MM.1S (cell line): ENCODE measurements at regions not wholly inside any gene's neighbourhood (a gene's known extent, or its start where the extent isn't known, plus 50 kb on each side); places are given as distances from the start of the nearest gene placed in this dataset.

Experiments used
- DNase-seq: peaks from one replicate; pipeline ENCODE4 v3.0.0-alpha.2; 2015
- H2AFZ ChIP-seq: fragments of 300-600 bp; sonication (generic); 2 replicates; pipeline ENCODE4 v1.6.0; 2016; ENCODE audit warnings: antibody characterized with exemption, low read length
- H3F3A ChIP-seq: fragments of 300-600 bp; sonication (generic); 2 replicates; pipeline ENCODE4 v1.6.1; 2016; ENCODE audit warnings: mild to moderate bottlenecking, antibody characterized with exemption, low read length, moderate library complexity, mixed read lengths; ENCODE audit not compliant: insufficient read depth
- H3K27ac ChIP-seq: fragments of 300-600 bp; sonication (generic); 2 replicates; pipeline ENCODE4 v1.5.1; 2016; ENCODE audit warnings: mild to moderate bottlenecking, low read length
- H3K27me3 ChIP-seq: fragments of 300-600 bp; sonication (generic); replicated peaks from 2 replicates; pipeline ENCODE4 v1.6.0; 2016; ENCODE audit warnings: low read length; ENCODE audit not compliant: insufficient read depth
- H3K36me3 ChIP-seq: fragments of 300-600 bp; sonication (generic); replicated peaks from 2 replicates; pipeline ENCODE4 v1.6.1; 2016; ENCODE audit warnings: mild to moderate bottlenecking, low read length, mixed read lengths; ENCODE audit not compliant: insufficient read depth
- H3K4me1 ChIP-seq: fragments of 300-600 bp; sonication (generic); 2 replicates; pipeline ENCODE4 v1.6.1; 2016; ENCODE audit warnings: low read length, mixed read lengths
- H3K4me2 ChIP-seq: fragments of 300-600 bp; sonication (generic); 2 replicates; pipeline ENCODE4 v1.6.0; 2016; ENCODE audit warnings: low read depth, low read length
- H3K4me3 ChIP-seq: fragments of 300-600 bp; sonication (generic); 2 replicates; pipeline ENCODE4 v1.5.1; 2016; ENCODE audit warnings: low read length, mixed read lengths
- H3K79me2 ChIP-seq: fragments of 300-600 bp; sonication (generic); 2 replicates; pipeline ENCODE4 v1.6.1; 2016; ENCODE audit warnings: mixed run types, low read length, mixed read lengths
- H3K9ac ChIP-seq: fragments of 300-600 bp; sonication (generic); 2 replicates; pipeline ENCODE4 v1.6.1; 2016; ENCODE audit warnings: low read length, mixed read lengths
- H3K9me2 ChIP-seq: fragments of 300-600 bp; sonication (generic); replicated peaks from 2 replicates; pipeline ENCODE4 v1.6.1; 2016; ENCODE audit warnings: mild to moderate bottlenecking, low read length, mixed read lengths; ENCODE audit not compliant: insufficient read depth
- H3K9me3 ChIP-seq: fragments of 300-600 bp; sonication (generic); replicated peaks from 2 replicates; pipeline ENCODE4 v1.6.1; 2016; ENCODE audit warnings: mild to moderate bottlenecking, low read length, mixed read lengths; ENCODE audit not compliant: insufficient read depth
- H4K20me1 ChIP-seq: fragments of 300-600 bp; sonication (generic); 2 replicates; pipeline ENCODE4 v1.6.1; 2016; ENCODE audit warnings: mild to moderate bottlenecking, low read length, moderate library complexity, mixed read lengths; ENCODE audit not compliant: insufficient read depth
- CTCF ChIP-seq: fragments of 300-600 bp; sonication (generic); IDR thresholded peaks from 2 replicates; pipeline ENCODE4 v1.5.1; 2016; ENCODE audit warnings: antibody characterized with exemption, low read length, mixed read lengths
- EZH2 ChIP-seq: fragments of 300-600 bp; sonication (generic); optimal IDR thresholded peaks from 2 replicates; pipeline ENCODE3; 2017; ENCODE audit warnings: low read depth, mild to moderate bottlenecking, antibody characterized with exemption, low read length, mixed read lengths
- EZH2phosphoT487 ChIP-seq: fragments of 300-600 bp; sonication (generic); IDR thresholded peaks from 2 replicates; pipeline ENCODE4 v1.6.1; 2018; ENCODE audit warnings: antibody characterized with exemption, low read length

DNA sequence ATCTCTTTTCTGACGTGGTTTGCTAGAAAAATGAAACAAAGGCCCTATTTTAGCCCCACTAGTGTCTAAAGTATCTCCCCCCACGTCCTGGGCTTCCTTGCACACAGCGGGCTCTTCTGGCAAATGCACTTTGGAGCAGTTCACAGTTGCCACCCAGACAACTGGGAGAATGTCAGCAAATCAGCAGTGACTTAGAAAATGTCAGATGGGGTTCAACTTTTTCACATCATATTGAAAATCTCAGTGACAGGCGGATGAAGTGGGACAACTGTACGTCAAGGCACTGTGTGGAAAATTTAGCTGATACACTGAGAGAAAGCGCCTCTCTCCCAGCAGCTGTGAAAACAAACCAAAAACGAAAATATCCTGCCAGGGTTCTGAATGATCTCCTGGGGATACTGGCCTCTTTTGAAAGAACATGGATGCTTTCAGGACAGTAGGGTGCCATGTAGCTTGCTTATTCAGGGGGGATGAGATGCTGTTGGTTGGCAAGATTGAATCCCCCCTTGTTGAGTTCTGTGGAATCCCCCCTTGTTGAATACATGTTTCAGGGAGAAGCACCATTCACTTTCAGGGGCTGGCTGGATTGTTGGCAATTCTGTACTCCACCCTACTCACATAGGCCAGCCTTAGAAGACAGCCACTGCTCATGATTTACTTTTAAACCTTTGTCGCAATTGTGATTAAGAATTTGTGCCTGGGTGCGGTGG, 372.8 kb upstream of the CELF2 start:
- H3K27ac ChIP-seq = no peak overlapping the region
- TF ChIP-seq CTCF (no peak), EZH2 (no peak), EZH2phosphoT487 (no peak)
- no peaks in the 10 kb centered on the region for H3K79me2 ChIP-seq
- no peak overlapping the region for H3K4me2 ChIP-seq
- H3F3A ChIP-seq = no peaks in the 10 kb centered on the region
- H3K27me3 ChIP-seq = no peaks in the 10 kb centered on the region
- H3K4me1 ChIP-seq = no peaks in the 10 kb centered on the region
- H3K9me2 ChIP-seq = no peaks in the 10 kb centered on the region
- no peaks in the 10 kb centered on the region for H3K36me3 ChIP-seq
- H3K4me3 ChIP-seq = no peak overlapping the region
- no peak overlapping the region for H2AFZ ChIP-seq
- no peaks in the 10 kb centered on the region for H3K9me3 ChIP-seq
- H4K20me1 ChIP-seq = no peaks in the 10 kb centered on the region
- DNase-seq = no peak
- H3K9ac ChIP-seq = no peak overlapping the region

DNA sequence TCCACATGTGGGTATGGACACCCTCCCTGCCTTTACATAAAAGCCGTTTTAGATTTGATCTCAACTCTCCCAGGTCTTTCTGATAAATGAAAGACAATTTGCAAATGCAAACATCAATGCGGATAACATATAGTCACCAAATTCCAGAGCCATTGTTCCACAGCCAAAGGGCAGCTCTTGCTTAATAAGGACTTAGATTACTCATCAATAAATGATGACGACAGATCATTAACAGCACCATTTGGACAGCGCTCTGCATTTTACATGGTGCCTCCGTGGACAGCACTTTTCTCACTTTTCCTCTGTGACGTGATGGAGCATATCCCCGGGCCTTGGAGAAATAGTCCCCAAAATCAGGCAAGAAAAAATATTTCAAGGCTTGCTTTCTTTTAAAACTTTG, 370.3 kb upstream of the CELF2 start:
- Histone ChIP-seq H3K9me3 (no peaks in the 10 kb centered on the region), H3K4me1 (no peaks in the 10 kb centered on the region), H3K4me3 (no peak overlapping the region), H3K27me3 (no peaks in the 10 kb centered on the region), H3K79me2 (no peaks in the 10 kb centered on the region), H3K9me2 (no peaks in the 10 kb centered on the region), H3K9ac (no peak overlapping the region), H3F3A (no peaks in the 10 kb centered on the region), H2AFZ (no peak overlapping the region), H3K27ac (no peak overlapping the region), H4K20me1 (no peaks in the 10 kb centered on the region), H3K36me3 (no peaks in the 10 kb centered on the region), H3K4me2 (no peak overlapping the region)
- DNase-seq = no peak
- TF ChIP-seq EZH2phosphoT487 (no peak), CTCF (no peak), EZH2 (no peak)

- no peaks in the 10 kb centered on the region for H3K36me3 ChIP-seq
- no peaks in the 10 kb centered on the region for H4K20me1 ChIP-seq
- no peaks in the 10 kb centered on the region for H3K4me1 ChIP-seq
- no peak for DNase-seq
- no peak for TF ChIP-seq EZH2phosphoT487
- H3K9me2 ChIP-seq = no peaks in the 10 kb centered on the region
- H2AFZ ChIP-seq = no peak overlapping the region
- no peaks in the 10 kb centered on the region for H3K9me3 ChIP-seq
- no peak overlapping the region for H3K4me3 ChIP-seq
- no peaks in the 10 kb centered on the region for H3K27me3 ChIP-seq
- no peak overlapping the region for H3K9ac ChIP-seq
- H3K4me2 ChIP-seq = no peak overlapping the region
- no peaks in the 10 kb centered on the region for H3F3A ChIP-seq
- H3K27ac ChIP-seq = no peak overlapping the region
- H3K79me2 ChIP-seq = no peaks in the 10 kb centered on the region
Measured at GRCh38 chr10:10657139-10657760, 360.4 kb upstream of the CELF2 start.
